ENCODE measurements at regions not wholly inside any gene's neighbourhood (a gene's known extent, or its start where the extent isn't known, plus 50 kb on each side); places are given as distances from the start of the nearest gene placed in this dataset.

DNA sequence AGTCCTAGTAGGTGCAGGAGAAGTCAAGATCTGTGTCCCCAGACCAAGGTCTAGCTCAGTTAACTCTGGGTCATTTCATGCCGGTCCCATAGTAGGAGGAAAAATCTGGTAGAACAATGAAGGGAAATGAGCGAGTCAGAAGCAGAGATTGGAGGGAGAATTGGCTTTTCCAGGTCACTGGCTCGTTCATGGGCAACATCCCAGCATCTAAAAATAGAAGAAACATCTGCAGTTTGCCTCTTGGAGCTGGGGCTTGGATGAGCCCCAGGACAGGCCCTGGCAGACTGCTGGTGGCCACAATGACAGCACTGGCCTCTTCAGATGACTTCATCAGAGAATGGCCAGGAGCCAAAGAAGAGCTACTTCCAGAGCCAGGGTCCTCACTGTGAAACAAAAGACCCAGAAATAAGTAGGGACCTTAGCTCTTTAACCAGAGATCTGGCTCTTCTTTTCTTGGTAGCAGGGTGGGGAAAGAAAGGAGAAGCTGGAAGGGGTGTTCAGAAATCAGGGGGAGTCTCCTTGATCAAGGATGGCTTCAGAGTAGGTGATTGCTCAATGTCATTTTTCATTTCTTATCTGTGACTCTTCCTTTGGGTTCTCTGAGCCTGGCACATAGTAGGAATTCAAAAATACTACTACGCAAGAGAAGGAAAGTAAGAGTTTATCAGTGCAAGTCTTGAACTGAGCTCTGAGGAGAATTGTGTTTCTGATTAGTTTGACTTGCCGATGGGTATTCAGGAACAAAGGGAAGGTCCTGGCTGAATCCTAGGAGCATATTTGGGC is 102.6 kb downstream of the TMPRSS5 start:
- Mint-ChIP-seq H3K27ac (no peak overlapping the region), H3K4me3 (no peak overlapping the region), H3K9me3 (peaks cover 17% of the 10 kb centered on the region), H3K36me3 (ENCODE audit: low read depth) (no peaks in the 10 kb centered on the region), H3K27me3 (ENCODE audit: low read depth) (peaks cover 48% of the 10 kb centered on the region), H3K4me1 (ENCODE audit: low read depth) (no peaks in the 10 kb centered on the region)
- DNase-seq (ENCODE audit: low spot score): no peak

DNA sequence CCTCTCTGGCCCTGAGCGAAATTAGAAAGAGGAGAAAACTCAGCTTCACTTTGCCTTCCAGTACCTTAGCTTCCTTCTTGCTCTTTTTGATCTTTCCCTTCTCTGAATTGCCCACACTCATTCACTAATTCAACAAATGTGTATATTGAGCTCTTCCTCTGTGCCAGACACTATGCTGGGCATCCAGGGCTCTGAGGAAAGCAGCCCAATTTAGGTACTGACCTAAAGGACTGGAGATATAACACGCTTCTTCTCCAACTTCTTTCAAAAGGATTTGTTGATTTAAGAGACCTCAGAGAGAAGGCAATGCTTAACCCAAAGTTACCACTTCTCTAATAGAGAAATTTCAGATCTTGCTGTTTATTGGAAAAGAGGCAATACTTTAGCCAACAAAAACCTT is 103.6 kb downstream of the TMPRSS5 start:
- H3K4me1 Mint-ChIP-seq (ENCODE audit: low read depth): no peaks in the 10 kb centered on the region
- no peak overlapping the region for H3K27ac Mint-ChIP-seq
- DNase-seq (ENCODE audit: low spot score): no peak
- H3K36me3 Mint-ChIP-seq (ENCODE audit: low read depth): no peaks in the 10 kb centered on the region
- peaks cover 17% of the 10 kb centered on the region for H3K9me3 Mint-ChIP-seq
- H3K4me3 Mint-ChIP-seq: no peak overlapping the region
- H3K27me3 Mint-ChIP-seq (ENCODE audit: low read depth): peaks cover 57% of the 10 kb centered on the region

DNA sequence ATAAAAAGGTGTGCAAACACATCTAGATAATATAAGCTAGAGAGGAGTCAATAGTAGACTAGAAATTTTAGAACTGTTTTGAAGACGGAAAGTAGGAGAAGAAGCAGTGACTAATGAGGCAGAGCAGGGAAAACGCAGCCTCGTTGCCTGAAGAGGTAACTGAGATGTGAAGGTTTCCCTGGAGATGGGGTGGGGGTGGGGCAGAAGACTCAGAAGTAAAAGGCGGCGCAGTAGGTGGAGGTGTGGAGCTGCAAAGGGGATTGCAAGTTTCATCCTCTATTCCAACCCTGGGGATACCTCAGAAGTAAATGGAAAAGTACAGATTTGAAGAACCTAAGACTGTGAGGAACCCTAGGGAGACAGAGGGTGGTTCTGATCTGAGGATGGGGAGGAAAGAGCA is 109.5 kb downstream of the TMPRSS5 start:
- Mint-ChIP-seq H3K36me3 (ENCODE audit: low read depth) (peaks cover 5% of the 10 kb centered on the region), H3K27me3 (ENCODE audit: low read depth) (peaks cover 46% of the 10 kb centered on the region), H3K4me3 (no peak overlapping the region), H3K4me1 (ENCODE audit: low read depth) (peaks cover 18% of the 10 kb centered on the region), H3K9me3 (peaks cover 17% of the 10 kb centered on the region), H3K27ac (no peak overlapping the region)
- DNase-seq (ENCODE audit: low spot score): no peak

DNA sequence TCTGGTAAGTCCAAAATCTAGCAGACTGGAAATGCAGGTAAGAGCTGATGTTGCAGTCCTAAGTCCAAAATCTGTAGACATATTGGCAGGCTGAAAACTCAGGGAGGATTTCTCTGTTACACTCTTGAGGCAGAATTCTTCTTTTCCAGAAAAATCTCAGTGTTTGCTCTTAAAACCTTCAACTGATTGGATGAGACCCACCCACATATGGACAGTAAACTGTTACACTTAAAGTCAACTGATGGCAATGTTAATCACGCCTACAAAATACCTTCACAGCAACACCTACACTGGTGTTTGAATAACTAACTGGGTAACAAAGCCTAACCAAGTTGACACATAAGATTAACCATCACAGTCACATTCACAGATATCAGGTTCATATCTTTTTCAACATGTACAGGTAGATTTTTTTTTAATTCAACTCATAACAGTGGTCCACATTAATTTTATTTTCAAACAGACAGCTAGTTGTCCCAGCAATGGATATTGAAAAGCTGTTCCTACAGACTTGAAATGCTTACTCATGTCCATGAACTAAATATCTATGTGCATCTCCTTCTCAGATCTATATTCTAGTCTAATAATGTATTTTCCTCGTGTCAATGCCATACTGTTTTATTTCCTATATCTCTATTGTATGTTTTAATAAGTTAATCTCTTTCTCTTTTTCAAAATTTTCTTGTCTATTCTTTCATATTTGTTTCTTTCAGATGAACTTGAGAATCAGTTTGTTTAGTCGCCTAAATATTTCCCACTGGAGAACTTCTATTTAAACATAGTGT is 110.1 kb downstream of the TMPRSS5 start:
- Mint-ChIP-seq H3K4me1 (ENCODE audit: low read depth) (peaks cover 23% of the 10 kb centered on the region), H3K9me3 (peaks cover 17% of the 10 kb centered on the region), H3K36me3 (ENCODE audit: low read depth) (peaks cover 5% of the 10 kb centered on the region), H3K4me3 (no peak overlapping the region), H3K27ac (no peak overlapping the region), H3K27me3 (ENCODE audit: low read depth) (peaks cover 41% of the 10 kb centered on the region)
- no peak for DNase-seq (ENCODE audit: low spot score)

DNA sequence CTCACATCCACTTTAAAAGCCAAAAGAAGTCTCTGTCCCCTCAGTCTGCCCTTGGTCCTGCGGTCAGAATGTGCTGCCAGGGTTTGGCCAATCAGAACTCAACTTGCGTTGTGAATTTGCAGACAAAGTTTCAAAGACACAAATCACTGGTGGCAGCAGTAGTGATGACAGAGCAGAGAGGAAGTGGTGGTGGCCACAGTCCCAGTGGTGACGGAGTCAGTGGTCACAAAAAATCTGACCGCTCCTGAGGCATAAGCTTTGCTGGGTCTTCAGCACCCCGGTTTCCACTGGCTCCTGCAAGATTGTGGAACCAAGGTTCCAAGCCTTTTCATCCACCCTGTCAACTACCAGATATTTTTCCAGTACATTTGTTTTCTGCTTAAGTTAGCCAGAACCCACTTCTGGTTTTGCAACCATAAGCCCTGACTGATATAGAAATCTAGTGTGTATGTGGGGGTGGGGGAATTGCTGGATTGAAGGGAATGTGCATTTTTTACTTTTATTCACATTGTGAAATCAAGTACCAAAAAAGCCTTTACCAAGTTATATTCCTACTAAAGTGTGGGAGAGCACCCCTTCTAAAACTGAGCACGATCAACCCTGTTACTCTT is 112.3 kb downstream of the TMPRSS5 start:
- peaks cover 5% of the 10 kb centered on the region for H3K36me3 Mint-ChIP-seq (ENCODE audit: low read depth)
- DNase-seq (ENCODE audit: low spot score): peak; percentile 77
- peaks cover 32% of the 10 kb centered on the region for H3K27me3 Mint-ChIP-seq (ENCODE audit: low read depth)
- peak overlapping the region; percentile 54 for H3K27ac Mint-ChIP-seq
- peaks cover 17% of the 10 kb centered on the region for H3K9me3 Mint-ChIP-seq
- H3K4me1 Mint-ChIP-seq (ENCODE audit: low read depth): peaks cover 39% of the 10 kb centered on the region
- peak overlapping the region; percentile 35 for H3K4me3 Mint-ChIP-seq

DNA sequence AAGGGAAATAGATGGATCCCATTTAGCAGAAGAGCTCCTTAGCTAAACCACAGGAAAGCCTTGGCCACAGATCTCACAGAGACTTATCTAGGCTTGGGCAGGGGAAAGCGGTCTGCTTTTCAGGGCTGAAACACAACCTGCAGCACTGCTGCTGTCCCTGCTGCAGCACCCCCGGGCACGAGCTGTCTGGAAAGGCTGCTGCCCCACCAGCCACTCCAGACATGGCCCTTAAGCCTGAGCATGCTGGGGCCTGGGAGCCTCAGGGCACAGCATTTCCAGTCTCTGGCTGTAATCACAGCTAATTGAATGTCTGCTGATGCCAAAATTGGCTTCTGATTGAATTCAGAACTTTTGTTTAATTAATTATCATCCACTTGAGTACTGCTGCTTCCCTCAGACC is 115.0 kb downstream of the TMPRSS5 start:
- H3K9me3 Mint-ChIP-seq: peaks cover 10% of the 10 kb centered on the region
- peaks cover 9% of the 10 kb centered on the region for H3K27me3 Mint-ChIP-seq (ENCODE audit: low read depth)
- peak overlapping the region; percentile 56 for H3K27ac Mint-ChIP-seq

DNA sequence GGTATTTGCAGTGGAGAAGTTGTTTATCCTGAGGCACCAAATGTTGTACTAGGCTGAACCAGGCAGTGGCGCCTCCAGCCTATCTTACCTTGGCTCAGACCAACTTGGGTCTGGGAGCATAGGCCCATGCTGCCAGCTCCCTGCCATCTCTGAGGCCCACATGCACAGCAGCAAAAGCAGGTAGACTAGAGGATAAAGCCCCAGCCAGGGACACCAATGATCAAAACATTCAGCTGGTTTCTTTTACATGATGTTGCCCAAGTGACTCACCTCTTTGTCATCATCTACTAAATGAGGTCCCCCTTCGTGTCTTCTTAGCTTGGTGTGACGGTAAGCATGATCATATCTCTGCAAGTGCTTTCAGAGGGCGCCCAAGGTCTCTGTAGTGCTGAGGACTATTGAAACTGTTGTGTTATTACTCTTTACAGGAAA is 112.1 kb upstream of the DRD2 start:
- H3K4me1 Mint-ChIP-seq (ENCODE audit: low read depth): peaks cover 53% of the 10 kb centered on the region
- H3K27me3 Mint-ChIP-seq (ENCODE audit: low read depth): no peaks in the 10 kb centered on the region
- H3K36me3 Mint-ChIP-seq (ENCODE audit: low read depth): peaks cover 3% of the 10 kb centered on the region
- H3K9me3 Mint-ChIP-seq: no peaks in the 10 kb centered on the region
- peak overlapping the region; percentile 92 for H3K27ac Mint-ChIP-seq
- DNase-seq (ENCODE audit: low spot score): peak; percentile 80
- H3K4me3 Mint-ChIP-seq: peak overlapping the region; percentile 47

More for the DNA sequence above, 115.0 kb downstream of the TMPRSS5 start:
- peaks cover 61% of the 10 kb centered on the region for H3K4me1 Mint-ChIP-seq (ENCODE audit: low read depth)
- no peak for DNase-seq (ENCODE audit: low spot score)
- H3K4me3 Mint-ChIP-seq: peak overlapping the region; percentile 28
- H3K36me3 Mint-ChIP-seq (ENCODE audit: low read depth): peaks cover 5% of the 10 kb centered on the region

DNA sequence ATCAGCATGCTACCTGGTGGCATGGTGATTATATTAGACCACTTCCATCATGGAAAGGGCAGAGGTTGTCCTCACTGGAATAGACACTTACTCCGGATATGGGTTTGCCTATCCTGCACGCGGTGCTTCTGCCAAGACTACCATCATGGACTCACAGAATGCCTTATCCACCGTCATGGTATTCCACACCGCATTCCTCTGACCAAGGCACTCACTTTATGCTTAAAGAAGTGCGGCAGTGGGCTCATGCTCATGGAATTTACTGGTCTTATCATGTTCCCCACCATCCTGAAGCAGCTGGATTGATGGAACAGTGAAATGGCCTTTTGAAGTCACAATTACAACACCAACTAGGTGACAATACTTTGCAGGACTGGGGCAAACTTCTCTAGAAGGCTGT is 109.2 kb upstream of the DRD2 start:
- Mint-ChIP-seq H3K36me3 (ENCODE audit: low read depth) (peaks cover 3% of the 10 kb centered on the region), H3K4me3 (no peak overlapping the region), H3K9me3 (no peaks in the 10 kb centered on the region), H3K27me3 (ENCODE audit: low read depth) (no peaks in the 10 kb centered on the region), H3K27ac (no peak overlapping the region), H3K4me1 (ENCODE audit: low read depth) (peaks cover 38% of the 10 kb centered on the region)
- DNase-seq (ENCODE audit: low spot score): no peak

DNA sequence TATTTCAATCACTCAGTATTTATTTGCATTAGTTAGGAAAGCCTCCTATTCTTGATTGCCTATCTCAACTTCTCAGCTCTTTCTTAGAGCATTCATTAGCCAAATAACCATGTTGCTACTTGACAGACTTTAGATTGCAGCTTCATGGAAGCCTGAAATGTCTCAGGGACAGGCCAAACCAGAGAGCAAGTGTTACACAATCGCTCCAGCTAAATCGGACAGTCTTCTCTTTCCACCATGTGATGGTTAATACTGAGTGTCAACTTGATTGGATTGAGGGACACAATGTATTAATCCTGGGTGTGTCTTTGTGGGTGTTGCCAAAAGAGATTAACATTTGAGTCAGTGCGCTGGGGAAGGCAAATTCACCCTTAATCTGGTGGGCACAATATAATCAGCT is 106.5 kb upstream of the DRD2 start:
- DNase-seq (ENCODE audit: low spot score): no peak
- Mint-ChIP-seq H3K27me3 (ENCODE audit: low read depth) (no peaks in the 10 kb centered on the region), H3K27ac (no peak overlapping the region), H3K9me3 (no peaks in the 10 kb centered on the region), H3K4me1 (ENCODE audit: low read depth) (peaks cover 36% of the 10 kb centered on the region), H3K4me3 (no peak overlapping the region), H3K36me3 (ENCODE audit: low read depth) (peaks cover 3% of the 10 kb centered on the region)

DNA sequence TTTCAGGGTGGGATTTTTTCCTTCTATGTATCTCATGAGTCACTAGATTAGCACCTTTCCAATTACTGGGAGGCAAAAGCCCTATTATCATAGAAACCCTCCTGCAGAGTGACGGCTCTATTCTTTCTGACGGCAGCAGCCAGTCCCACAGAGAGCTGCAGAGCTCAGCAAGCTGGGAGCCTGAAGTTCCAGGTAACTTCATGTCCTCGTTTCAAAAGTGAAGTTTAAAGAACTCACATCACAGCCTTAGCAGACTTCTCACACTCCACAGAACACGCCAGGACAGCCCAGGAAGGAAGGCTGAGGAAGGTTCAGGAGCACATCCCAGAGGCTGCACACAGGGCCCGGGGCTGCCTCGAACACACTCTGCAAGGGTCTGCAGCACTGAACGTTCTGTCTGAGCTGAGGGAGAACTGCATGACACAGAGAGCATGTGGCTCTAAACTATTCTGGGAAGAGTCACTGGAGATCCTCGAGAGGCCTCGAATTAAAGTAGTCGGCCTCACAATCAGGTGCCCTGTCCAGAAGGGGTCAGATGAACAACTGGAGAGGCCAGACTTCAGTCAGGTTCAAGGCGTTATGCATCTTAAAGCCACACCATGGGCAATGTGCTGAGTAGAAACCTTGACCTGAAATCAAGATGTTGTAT is 104.2 kb upstream of the DRD2 start:
- no peaks in the 10 kb centered on the region for H3K27me3 Mint-ChIP-seq (ENCODE audit: low read depth)
- H3K4me1 Mint-ChIP-seq (ENCODE audit: low read depth): peaks cover 26% of the 10 kb centered on the region
- no peak overlapping the region for H3K4me3 Mint-ChIP-seq
- H3K36me3 Mint-ChIP-seq (ENCODE audit: low read depth): peaks cover 2% of the 10 kb centered on the region
- no peak for DNase-seq (ENCODE audit: low spot score)
- no peaks in the 10 kb centered on the region for H3K9me3 Mint-ChIP-seq
- no peak overlapping the region for H3K27ac Mint-ChIP-seq

DNA sequence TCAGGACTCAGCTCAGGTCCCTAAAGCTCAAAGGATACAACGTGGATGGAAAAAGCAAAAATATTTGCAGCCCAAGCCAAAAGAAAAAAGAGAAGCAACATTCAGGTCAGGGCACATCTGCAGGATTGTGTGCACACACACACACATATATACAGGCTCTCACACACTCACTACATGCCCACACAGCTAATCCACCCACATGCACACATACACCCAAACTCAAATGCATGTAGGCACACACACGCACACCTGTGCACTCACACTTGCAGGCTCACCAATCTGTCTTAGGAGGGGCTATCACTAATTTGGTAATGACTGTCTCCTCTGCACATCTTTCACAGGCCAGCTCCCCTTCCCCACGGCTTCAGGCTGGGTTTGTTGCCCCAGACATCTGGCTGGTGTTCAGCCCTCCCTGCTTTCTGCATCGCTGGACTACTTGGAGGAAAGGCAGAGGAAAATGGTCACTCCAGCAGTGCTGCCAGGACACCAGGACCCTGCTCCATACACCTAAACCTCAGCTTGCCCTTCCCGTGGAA is 103.6 kb upstream of the DRD2 start:
- no peaks in the 10 kb centered on the region for H3K27me3 Mint-ChIP-seq (ENCODE audit: low read depth)
- peaks cover 2% of the 10 kb centered on the region for H3K36me3 Mint-ChIP-seq (ENCODE audit: low read depth)
- no peak overlapping the region for H3K27ac Mint-ChIP-seq
- DNase-seq (ENCODE audit: low spot score): no peak
- H3K4me3 Mint-ChIP-seq: no peak overlapping the region
- no peaks in the 10 kb centered on the region for H3K9me3 Mint-ChIP-seq
- H3K4me1 Mint-ChIP-seq (ENCODE audit: low read depth): peaks cover 26% of the 10 kb centered on the region

DNA sequence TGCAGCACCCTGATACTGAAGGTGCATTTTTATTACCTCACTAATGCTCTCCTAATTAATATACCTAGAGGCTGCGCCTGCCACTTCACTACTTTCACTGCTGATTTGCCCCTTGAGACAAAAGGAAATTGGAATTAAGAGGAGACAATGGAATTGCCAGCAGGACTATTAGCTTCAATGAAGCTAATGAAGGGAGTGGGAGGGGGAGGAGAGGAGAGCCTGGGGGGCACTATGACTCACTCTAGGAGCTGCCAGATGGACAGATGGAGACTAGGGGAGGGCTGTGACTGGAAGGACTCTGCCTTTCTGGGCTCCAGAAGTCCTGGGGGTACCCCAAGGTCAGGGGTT is 102.8 kb upstream of the DRD2 start:
- Mint-ChIP-seq H3K4me1 (ENCODE audit: low read depth) (peaks cover 21% of the 10 kb centered on the region), H3K9me3 (no peaks in the 10 kb centered on the region), H3K4me3 (peak overlapping the region; percentile 30), H3K36me3 (ENCODE audit: low read depth) (peaks cover 2% of the 10 kb centered on the region), H3K27me3 (ENCODE audit: low read depth) (no peaks in the 10 kb centered on the region), H3K27ac (peak overlapping the region; percentile 71)
- no peak for DNase-seq (ENCODE audit: low spot score)

DNA sequence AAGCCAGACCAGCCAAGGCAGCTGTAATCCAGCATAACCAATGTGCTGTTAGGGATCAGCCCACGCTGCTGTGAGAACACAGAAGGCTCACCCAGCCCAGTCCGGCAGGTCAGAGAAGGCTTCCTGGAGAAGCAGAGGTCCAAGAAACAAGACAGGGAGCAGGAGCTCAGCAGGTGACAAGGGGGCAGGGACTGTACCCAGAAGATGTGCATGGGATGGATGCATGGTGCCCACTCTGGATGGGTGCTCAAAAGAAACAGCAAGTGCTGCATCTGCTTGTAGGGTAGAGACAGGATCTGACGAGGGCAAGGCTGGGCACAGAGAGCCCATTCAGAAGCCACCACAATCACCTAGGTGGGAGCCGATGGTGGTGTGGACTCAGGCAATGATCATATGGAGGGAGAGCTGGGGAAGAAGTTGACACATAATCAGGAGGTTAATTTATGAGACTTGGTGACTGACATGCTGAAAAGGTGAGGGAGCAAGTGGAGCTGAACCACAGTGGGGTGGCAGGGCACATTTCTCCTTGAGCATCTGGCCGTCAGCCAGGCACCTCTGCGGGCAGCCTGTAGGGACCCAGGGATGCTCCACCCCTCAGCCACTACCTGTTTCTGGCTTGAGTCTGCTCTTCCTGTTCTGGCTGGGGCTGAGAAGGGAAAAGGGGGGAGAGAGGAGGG is 102.3 kb upstream of the DRD2 start:
- Mint-ChIP-seq H3K27me3 (ENCODE audit: low read depth) (no peaks in the 10 kb centered on the region), H3K4me1 (ENCODE audit: low read depth) (peaks cover 21% of the 10 kb centered on the region), H3K27ac (peak overlapping the region; percentile 71), H3K36me3 (ENCODE audit: low read depth) (peaks cover 2% of the 10 kb centered on the region), H3K4me3 (peak overlapping the region; percentile 30), H3K9me3 (no peaks in the 10 kb centered on the region)
- no peak for DNase-seq (ENCODE audit: low spot score)
